NCI-H2081 treated with DMSO at 0.1 percent for 48 hours (cell line): ENCODE measurements at regions not wholly inside any gene's neighbourhood (a gene's known extent, or its start where the extent isn't known, plus 50 kb on each side); places are given as distances from the start of the nearest gene placed in this dataset.

Experiments
- DNase-seq: peaks from one replicate; lab custom pipeline; 2025; lab: John Stamatoyannopoulos, UW

DNA sequence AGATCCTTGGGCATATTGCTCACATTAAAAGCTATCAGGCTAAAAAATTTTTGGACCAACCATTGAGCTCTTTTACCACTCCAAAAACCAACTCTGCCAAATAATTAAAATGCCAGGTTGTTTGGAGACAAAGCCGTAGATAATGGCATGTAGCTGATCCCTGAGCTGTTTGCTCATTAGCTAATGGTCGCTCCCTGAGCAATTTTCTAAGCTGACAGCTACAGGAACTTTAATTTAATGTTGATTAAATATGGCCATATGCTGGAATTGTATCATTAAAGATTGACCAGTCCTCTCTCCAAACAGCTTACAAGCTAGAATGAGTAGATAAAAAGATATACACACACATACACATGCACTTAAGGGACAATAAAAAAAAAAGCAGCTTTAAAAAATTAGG, 216.2 kb upstream of the ARHGAP20 start:
- no peak for DNase-seq

DNA sequence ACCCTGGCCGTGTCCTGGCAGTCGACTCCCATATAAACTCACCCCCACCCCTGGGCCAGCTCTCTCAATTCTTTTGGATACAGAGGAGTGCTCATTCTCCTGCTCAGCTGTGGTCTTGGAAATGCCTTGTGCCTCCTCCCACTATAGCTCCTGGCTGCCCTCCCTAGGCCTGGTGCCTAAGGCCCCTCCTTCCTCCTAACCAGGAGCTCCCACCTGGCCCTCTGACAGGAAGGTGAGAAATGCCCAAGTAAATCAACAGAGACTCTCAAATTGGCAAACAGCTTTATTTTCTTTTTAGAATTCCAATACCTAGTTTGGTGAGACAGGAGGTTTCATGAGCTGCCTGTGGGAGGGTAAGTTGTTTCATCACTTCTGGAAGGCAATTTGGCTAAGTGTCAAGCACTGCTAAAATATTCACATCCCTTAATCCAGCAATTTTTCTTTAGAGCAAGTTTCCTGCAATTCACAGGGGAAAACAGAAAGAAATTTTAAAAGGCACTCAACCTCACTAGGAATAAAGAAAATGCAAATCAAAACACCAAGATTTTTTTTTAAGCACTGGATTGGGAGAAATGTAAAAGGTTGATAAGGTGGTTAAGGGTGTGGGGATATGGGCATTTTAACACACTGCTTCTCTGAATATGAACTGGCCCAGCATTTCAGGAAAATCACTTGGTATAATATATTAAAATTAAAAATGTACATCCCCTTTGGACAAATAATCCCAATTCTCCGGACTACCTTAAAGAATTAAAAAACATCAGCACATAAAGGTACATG, 209.7 kb upstream of the ARHGAP20 start:
- no peak for DNase-seq

- DNase-seq: no peak
Measured at GRCh38 chr11:110919241-110919922, 207.1 kb upstream of the ARHGAP20 start.

DNA sequence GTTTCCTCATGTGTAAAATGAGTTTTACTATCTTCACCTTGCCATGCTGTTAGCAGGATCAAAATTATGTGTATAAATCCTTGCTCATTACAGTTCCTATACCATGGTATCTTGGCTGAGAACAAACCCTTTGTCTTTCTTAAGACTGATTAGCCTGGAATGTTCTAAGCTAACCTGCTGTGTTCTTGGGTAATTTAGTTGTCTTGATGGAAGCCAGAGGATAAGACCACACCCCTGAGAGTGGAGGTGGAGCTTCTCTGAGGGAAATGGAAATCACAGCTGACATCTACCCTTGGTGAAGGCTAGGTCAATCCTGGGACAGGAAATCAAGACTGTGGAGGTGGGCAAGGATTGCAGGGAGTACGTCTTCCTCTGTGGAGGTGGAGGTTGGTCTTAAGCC, 206.1 kb upstream of the ARHGAP20 start:
- DNase-seq: no peak

- no peak for DNase-seq
Measured at GRCh38 chr11:110912437-110912836, 200.2 kb upstream of the ARHGAP20 start.

DNA sequence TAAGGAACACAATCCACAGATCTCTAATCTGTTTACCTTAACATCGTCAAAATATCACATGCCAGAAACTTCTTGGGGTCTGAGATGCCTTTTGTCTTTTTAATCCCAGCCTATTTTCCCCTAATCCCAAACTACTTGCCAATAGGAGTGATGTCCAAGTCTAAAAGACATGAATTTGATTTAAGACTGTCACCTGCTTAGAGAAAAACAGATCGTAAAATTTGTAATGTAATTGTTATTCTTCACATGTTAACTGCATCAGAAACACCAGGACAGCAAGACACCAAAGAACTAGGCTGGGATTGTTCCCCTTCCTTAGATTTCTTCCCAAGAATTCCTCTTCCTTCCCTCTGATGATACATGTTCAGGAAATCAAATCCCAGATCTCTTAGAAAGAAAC, 198.1 kb upstream of the ARHGAP20 start:
- DNase-seq: no peak

- no peak for DNase-seq
Measured at GRCh38 chr11:110909336-110909735, 197.1 kb upstream of the ARHGAP20 start.

DNA sequence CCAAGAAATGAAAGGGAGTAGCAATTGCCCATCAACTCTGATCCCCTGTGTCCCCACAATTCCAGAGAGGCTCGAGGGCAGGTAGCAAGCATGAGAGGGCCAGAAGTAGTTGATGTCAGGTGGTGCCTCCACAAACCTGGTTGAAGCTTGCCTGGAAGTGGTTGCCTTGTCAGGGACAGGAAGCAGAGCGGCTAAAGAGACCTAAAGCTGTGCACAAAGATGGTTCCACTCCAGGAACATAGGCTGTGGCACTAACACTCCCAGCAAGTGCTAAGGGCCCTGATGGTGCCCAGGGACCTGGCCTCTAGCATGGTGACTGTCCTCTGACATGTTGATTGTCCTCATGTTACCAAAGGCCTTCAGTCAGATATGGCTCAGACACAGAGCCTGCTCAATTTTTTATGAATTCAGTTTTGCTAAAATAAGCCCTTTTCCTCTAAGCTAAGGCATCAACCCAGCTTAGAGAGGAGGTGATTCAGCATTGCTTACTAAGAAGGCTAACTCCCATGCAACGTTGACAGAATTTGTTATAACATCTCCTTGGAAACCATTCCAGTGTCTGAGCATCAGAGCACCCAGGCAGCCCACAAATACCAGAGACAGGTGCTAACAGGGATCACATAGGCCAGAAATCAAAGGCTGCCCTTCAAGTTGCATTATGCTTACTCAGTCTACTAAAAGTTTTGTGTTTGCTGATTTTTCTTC, 196.3 kb upstream of the ARHGAP20 start:
- no peak for DNase-seq

DNA sequence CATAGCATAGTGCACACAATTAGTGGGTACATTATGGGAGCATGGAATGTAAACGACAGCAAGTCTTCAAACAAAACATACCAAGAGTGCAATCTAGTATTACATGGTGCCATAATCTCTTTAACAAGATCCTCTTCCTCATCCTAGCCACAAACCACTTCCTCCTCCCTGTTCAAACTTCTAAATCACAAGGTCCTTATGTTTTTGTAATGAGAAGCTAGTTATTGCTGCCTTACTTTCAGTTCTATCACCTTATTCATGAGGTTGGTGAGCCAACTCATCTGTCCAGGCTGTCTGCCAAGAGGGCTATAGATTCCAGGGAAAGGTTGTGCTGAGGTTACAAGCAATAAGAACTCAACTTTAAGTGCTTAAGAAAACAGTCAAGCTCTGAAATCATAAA, 195.4 kb upstream of the ARHGAP20 start:
- no peak for DNase-seq

DNA sequence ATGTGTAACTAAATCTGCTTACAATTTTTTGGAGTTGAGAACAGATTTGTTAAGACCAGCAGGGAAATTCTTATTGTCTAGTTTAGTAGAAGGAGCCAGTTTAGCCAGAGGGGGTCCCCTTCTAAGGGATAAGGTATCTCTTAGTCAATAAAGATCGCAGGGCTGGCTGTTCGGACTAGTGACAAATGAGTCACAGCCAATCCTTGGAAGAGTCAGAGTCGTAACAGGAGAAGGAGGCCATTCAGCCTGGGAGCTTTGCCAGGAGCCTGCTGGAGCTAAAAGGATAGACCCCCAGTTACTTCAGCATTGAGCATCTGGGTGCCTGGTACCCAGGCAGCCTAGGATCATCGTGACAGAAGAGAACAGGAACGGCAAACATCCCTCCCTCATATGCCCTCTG, 191.6 kb upstream of the ARHGAP20 start:
- DNase-seq: no peak

DNA sequence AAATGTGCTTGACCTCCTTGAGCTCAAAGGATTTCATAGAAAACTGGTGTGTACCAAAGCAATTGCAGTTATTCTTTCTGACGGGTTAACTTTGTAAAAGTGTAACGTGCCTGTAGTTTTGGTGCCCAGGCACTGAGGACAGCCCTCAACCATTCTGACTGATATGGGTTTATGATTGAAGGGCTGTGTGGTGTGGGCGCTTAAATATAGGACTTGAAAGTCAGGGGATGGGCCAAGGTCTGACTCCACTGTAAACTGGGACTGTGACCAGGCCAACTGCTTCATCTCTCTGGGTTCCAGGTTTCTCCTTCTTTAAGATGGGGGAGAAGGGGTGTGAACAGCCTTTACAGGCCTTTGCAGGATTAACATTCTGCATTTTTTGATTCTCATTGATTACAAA, 191.1 kb upstream of the ARHGAP20 start:
- no peak for DNase-seq

GRCh38 chr11:110901441-110901840, 189.2 kb upstream of the ARHGAP20 start:
- DNase-seq: no peak

- no peak for DNase-seq
Measured at GRCh38 chr11:110900426-110900825, 188.2 kb upstream of the ARHGAP20 start.

DNA sequence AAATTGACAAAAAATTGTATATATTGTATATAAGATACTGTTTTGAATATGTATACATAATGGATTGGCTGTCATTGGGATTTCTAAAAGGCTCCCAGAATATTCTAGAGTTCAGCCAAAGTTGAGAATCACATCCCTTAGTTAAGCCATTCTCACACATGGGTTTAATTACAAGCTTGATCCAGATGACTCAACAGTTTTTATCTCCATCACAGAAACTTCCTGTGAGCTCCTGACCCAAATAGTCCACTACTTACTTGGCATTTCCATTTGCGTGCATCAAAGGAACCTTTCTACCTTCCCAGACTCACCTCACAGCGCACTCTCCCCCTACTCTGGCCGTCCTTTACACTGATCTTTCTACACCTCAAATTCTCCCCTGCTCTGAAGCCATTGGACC, 184.8 kb upstream of the ARHGAP20 start:
- DNase-seq: no peak

DNA sequence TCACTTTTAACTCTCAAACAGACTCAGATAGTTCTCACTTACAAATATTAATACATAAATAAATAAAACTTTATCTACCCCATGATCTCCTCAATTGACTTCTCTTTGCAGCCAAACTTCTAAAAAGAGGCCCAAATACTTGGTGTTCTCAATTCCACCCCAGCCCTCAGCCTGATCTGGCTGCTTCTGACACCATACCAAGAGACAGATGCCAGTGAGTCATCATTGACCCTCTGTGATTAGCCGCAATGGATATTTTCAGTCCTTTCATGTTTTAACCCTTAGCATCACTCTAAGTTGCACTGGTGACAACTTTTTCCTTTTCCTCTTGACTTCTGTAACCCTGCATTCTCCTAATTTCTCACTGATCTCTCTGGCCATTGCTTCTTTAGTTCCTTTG, 184.1 kb upstream of the ARHGAP20 start:
- no peak for DNase-seq

DNA sequence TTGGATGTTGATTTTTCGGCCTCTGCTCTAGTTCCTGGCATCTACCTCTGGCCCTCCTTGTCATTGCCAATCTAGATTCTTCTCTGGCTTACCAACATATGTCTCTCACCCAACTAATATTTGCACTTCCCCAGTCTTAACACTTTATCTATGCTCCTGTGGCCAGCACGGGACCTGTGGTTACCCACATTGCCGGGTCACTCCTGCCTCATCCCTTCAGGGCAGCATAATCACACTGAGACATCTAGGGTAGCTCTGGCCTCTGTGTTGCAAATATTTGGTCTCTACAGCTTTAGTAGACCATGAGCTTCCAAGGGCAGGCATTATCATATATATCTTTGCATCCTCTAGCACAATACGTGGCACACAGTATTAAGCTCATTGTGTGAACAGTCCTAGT, 182.0 kb upstream of the ARHGAP20 start:
- no peak for DNase-seq

DNA sequence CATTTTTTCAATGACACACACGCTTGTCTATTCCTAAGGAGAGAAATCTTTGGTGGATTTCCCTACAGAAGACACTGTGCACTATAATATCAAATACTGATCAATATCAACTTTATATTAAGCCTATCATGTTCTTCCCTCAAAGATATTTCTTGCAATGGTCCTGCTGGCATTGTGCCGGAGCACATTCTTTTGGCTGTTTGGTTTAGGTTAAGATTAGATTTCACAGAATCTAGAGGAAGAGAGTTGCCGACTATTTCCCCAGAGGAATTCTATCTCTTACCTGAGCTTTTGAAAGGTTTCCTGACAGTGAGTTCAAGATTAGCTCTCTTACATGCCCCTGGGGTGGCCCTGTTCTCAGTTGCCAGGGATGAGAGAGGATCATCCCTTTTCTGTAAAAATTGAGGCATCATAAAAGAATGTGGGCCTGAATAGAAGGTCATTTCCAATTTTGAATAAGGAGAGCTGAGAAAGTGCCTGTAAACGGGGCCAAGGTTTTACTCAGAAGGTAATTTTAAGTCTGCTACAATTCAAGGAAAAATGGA, 180.6 kb upstream of the ARHGAP20 start:
- DNase-seq: no peak

DNA sequence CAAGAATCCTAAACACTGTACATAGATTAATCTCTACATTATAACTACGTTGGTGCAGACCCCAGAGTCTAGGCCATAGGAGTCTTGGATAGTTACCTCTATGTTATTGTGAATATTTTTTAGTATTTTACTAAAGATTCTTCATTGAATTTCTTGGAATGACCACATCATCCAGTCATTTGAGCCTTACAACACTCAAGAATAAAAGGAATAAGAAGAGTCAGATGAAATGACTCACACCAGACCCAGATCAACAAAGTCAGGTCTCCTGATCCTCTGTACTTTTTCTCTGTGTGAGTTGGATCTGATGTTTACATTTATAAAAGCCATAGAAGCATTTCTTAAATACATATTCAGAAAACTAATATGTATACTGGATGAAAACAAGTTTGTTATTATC, 179.2 kb upstream of the ARHGAP20 start:
- DNase-seq: no peak

- DNase-seq: no peak
Measured at GRCh38 chr11:110890995-110891394, 178.8 kb upstream of the ARHGAP20 start.

DNA sequence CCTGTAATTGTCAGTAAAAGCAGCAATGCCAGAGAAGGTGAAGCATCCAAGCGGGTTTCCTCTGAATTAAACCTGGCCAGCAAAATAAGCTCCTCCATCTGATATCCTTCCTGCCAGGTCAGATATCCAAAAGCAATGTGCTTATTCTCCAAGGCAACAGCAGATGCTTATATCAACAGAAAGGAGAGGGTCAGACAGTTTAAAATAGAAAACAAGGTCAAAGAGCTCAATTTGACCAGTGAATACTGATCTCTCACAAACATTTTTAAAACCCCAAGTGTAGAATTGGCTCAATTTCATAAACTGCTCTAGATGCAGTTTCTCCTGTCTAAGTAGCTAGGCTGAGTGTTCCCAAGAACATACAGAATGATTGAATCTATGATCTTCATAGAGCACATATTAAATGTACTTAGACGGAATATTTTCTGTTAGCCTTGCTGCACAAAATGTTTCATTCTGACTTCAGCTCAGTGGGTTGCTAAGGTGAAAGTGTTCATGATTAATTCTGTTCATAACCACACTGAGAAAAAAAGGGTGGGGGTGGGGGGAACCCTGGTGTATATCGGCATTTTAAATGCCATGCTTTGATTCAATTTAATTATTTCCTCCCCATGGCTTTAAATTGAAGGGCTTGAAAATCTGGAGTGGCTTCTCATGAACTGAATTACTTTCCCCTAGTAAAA, 174.2 kb upstream of the ARHGAP20 start:
- no peak for DNase-seq

DNA sequence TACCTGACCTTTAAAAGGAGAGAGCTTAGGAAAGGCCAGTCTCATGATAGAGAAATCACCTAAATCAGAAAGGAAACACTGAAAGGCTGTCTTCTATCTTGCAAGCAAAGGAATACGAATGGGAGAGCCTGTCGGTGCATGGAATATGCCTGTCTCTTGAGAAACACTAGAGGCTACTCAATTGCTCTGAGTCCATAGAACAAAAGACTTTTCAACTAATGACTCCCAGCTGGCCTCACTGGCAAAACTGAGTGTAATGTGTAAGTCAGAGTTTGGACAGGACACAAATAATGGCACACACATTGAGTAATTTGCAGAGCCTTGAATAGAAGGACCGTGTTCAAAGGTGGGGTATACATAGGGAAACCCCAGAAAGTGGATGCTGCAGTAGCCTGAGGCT, 171.0 kb upstream of the ARHGAP20 start:
- no peak for DNase-seq

DNA sequence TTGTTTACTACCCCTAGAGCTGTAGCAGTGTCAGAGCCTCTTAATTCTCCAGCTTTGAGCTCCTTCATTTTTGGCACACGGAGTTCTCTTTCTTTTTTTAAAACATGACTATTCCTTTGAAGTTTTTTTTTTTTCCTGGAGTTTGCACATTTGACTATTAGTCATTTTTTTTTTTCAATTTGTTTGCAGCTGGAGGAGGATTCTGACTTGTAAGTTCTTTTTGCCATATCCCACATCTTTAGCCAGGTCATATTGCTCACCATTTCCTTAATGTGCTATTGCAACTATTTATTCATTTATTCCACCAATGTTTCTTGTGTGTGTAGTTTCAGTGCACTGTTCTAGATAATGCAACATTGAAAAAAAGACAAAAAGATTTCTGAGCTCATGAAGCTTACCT, 166.3 kb upstream of the ARHGAP20 start:
- no peak for DNase-seq
